ENCODE measurements at regions not wholly inside any gene's neighbourhood (a gene's known extent, or its start where the extent isn't known, plus 50 kb on each side); places are given as distances from the start of the nearest gene placed in this dataset.

DNA sequence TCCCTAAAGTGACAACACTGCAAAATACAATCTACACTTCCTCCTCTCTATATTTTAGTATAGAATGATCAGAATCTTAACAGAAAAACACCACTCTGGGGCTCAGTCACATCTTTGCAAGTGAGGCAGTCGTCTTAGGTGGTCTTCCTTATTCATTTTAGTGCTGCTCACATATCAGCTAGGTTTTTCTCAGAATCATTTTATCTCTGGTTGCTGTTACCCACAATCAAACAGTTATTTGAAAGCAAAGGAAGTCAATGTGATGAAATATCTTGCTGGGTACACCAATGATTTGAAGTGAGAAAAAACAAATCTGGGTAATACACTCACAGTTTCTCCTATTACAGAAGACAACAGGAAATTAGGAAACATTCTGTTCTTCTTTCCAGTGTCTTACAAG, 275.2 kb downstream of the DSEL start:
- peak overlapping the region in 6 of 8 donors; percentile 9 to 77 (median 36) for H3K4me3 Mint-ChIP-seq
- Histone ChIP-seq H3K4me3 (ENCODE audit: low read length in 2 of 2) (no peak overlapping the region), H3K27ac (ENCODE audit: low read depth, low read length) (no peak overlapping the region), H3K36me3 (ENCODE audit: insufficient read depth, low read length) (no peaks in the 10 kb centered on the region), H3K9me3 (ENCODE audit: control insufficient read depth in 1 of 2, low read length in 2 of 2) (no peaks in the 10 kb centered on the region), H3K4me1 (ENCODE audit: insufficient read depth, low read length) (peaks cover 19% of the 10 kb centered on the region), H3K27me3 (ENCODE audit: insufficient read depth, low read length) (no peaks in the 10 kb centered on the region)
- ChIA-PET POLR2A (ENCODE audit: partially characterized antibody) (no interaction called here), CTCF (ENCODE audit: partially characterized antibody) (no interaction called here)
- intact Hi-C loops (cut with micrococcal nuclease) = loop anchor here (10.0 kb wide), 1 partner anchor 274 kb away; the partner anchor contains the start of gene DSEL
- no peaks in the 10 kb centered on the region for H3K36me3 Mint-ChIP-seq
- peak overlapping the region in 2 of 7 donors; percentile 7 to 46 for H3K27ac Mint-ChIP-seq
- H3K4me1 Mint-ChIP-seq = peaks cover 17 to 37% (median 24%) of the 10 kb centered on the region in 4 donors
- DNase-seq = no peak
- peaks cover 0 to 5% (median 0%) of the 10 kb centered on the region in 8 donors for H3K9me3 Mint-ChIP-seq
- H3K27me3 Mint-ChIP-seq = no peaks in the 10 kb centered on the region

DNA sequence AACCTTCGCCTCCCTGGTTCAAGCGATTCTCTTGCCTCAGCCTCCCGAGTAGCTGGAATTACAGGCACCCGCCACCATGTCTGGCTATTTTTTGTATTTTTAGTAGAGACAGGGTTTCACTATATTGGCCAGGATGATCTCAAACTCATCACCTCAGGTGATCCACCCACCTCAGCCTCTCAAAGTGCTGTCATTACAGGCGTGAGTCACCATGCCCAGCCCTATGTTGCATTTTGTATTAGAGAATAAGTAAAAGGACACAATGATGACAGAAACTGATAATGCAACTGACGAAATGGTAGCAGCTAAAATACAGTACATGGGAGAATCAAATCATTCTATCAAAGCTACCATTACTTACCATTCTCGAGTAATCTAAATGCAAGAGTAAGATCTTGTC, 276.7 kb downstream of the DSEL start:
- Mint-ChIP-seq H3K36me3 (no peaks in the 10 kb centered on the region), H3K9me3 (peaks cover 0 to 5% (median 0%) of the 10 kb centered on the region in 8 donors), H3K27me3 (no peaks in the 10 kb centered on the region), H3K4me3 (no peak overlapping the region), H3K27ac (no peak overlapping the region), H3K4me1 (peaks cover 17 to 37% (median 24%) of the 10 kb centered on the region in 4 donors)
- POLR2A ChIA-PET (ENCODE audit: partially characterized antibody) = no interaction called here
- peaks cover 19% of the 10 kb centered on the region for H3K4me1 ChIP-seq (ENCODE audit: insufficient read depth, low read length)
- H3K4me3 ChIP-seq (ENCODE audit: low read length in 2 of 2) = no peak overlapping the region
- no peaks in the 10 kb centered on the region for H3K27me3 ChIP-seq (ENCODE audit: insufficient read depth, low read length)
- H3K36me3 ChIP-seq (ENCODE audit: insufficient read depth, low read length) = no peaks in the 10 kb centered on the region
- intact Hi-C loops (cut with micrococcal nuclease) = loop anchor here (10.0 kb wide), 1 partner anchor 275 kb away; the partner anchor contains the start of gene DSEL
- no peak overlapping the region for H3K27ac ChIP-seq (ENCODE audit: low read depth, low read length)
- DNase-seq = no peak
- no peaks in the 10 kb centered on the region for H3K9me3 ChIP-seq (ENCODE audit: control insufficient read depth in 1 of 2, low read length in 2 of 2)
- CTCF ChIA-PET (ENCODE audit: partially characterized antibody) = no interaction called here

GRCh38 chr18:67232991-67233390, 283.5 kb downstream of the DSEL start:
- Histone ChIP-seq H3K9me3 (ENCODE audit: control insufficient read depth in 1 of 2, low read length in 2 of 2) (no peaks in the 10 kb centered on the region), H3K27me3 (ENCODE audit: insufficient read depth, low read length) (no peaks in the 10 kb centered on the region), H3K27ac (ENCODE audit: low read depth, low read length) (no peak overlapping the region), H3K4me3 (ENCODE audit: low read length in 2 of 2) (no peak overlapping the region), H3K36me3 (ENCODE audit: insufficient read depth, low read length) (no peaks in the 10 kb centered on the region), H3K4me1 (ENCODE audit: insufficient read depth, low read length) (no peaks in the 10 kb centered on the region)
- POLR2A ChIA-PET (ENCODE audit: partially characterized antibody) = no interaction called here
- H3K4me3 Mint-ChIP-seq = no peak overlapping the region
- H3K4me1 Mint-ChIP-seq = no peaks in the 10 kb centered on the region
- CTCF ChIA-PET (ENCODE audit: partially characterized antibody) = no interaction called here
- H3K27ac Mint-ChIP-seq = no peak overlapping the region
- DNase-seq = no peak
- peaks cover 0 to 9% (median 2%) of the 10 kb centered on the region in 8 donors for H3K9me3 Mint-ChIP-seq
- intact Hi-C loops (cut with micrococcal nuclease) = no loop called here
- H3K36me3 Mint-ChIP-seq = no peaks in the 10 kb centered on the region
- H3K27me3 Mint-ChIP-seq = no peaks in the 10 kb centered on the region

GRCh38 chr18:67232406-67232805, 284.1 kb downstream of the DSEL start:
- H3K27ac Mint-ChIP-seq = no peak overlapping the region
- no peaks in the 10 kb centered on the region for H3K27me3 Mint-ChIP-seq
- intact Hi-C loops (cut with micrococcal nuclease) = no loop called here
- no peak for DNase-seq
- H3K4me3 Mint-ChIP-seq = no peak overlapping the region
- POLR2A ChIA-PET (ENCODE audit: partially characterized antibody) = no interaction called here
- Histone ChIP-seq H3K36me3 (ENCODE audit: insufficient read depth, low read length) (no peaks in the 10 kb centered on the region), H3K9me3 (ENCODE audit: control insufficient read depth in 1 of 2, low read length in 2 of 2) (no peaks in the 10 kb centered on the region), H3K27me3 (ENCODE audit: insufficient read depth, low read length) (no peaks in the 10 kb centered on the region), H3K4me3 (ENCODE audit: low read length in 2 of 2) (no peak overlapping the region), H3K27ac (ENCODE audit: low read depth, low read length) (no peak overlapping the region), H3K4me1 (ENCODE audit: insufficient read depth, low read length) (no peaks in the 10 kb centered on the region)
- peaks cover 0 to 9% (median 2%) of the 10 kb centered on the region in 8 donors for H3K9me3 Mint-ChIP-seq
- no peaks in the 10 kb centered on the region for H3K36me3 Mint-ChIP-seq
- CTCF ChIA-PET (ENCODE audit: partially characterized antibody) = no interaction called here
- no peaks in the 10 kb centered on the region for H3K4me1 Mint-ChIP-seq

- H3K36me3 ChIP-seq (ENCODE audit: insufficient read depth, low read length) = no peaks in the 10 kb centered on the region
- Mint-ChIP-seq H3K27me3 (peaks cover 0 to 2% of the 10 kb centered on the region in 2 donors), H3K9me3 (no peaks in the 10 kb centered on the region), H3K27ac (no peak overlapping the region), H3K4me1 (no peaks in the 10 kb centered on the region), H3K36me3 (no peaks in the 10 kb centered on the region), H3K4me3 (no peak overlapping the region)
- H3K4me3 ChIP-seq (ENCODE audit: low read length in 2 of 2) = no peak overlapping the region
- no peak for DNase-seq
- CTCF ChIA-PET (ENCODE audit: partially characterized antibody) = interaction anchor here (2.5 kb wide), 1 partner anchor 1437 kb away, joined by 12 read pairs; no protein-coding TSS in a partner anchor
- H3K27me3 ChIP-seq (ENCODE audit: insufficient read depth, low read length) = no peaks in the 10 kb centered on the region
- H3K4me1 ChIP-seq (ENCODE audit: insufficient read depth, low read length) = no peaks in the 10 kb centered on the region
- POLR2A ChIA-PET (ENCODE audit: partially characterized antibody) = no interaction called here
- no peak overlapping the region for H3K27ac ChIP-seq (ENCODE audit: low read depth, low read length)
- no peaks in the 10 kb centered on the region for H3K9me3 ChIP-seq (ENCODE audit: control insufficient read depth in 1 of 2, low read length in 2 of 2)
- intact Hi-C loops (cut with micrococcal nuclease) = no loop called here
Observed at GRCh38 chr18:67222887-67223286, 293.6 kb downstream of the DSEL start.

DNA sequence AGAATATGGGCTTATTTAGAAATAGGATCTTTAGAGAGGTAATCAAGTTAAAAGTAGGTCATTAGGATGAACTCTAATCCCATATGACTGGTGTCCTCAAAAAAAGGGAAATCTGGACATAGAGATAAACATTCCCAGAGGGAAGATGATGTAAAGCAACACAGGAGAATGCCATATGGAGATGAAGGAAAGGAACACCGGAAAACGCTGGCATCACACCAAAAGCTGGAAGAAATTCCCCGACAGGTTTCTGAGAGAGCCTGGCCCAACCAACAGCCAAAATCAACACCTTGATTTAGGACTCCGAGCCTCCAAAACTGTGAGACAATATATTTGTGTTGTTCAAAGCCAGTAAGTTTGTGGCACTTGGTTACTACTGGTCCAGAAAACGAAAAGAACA, 296.7 kb downstream of the DSEL start:
- ChIA-PET CTCF (ENCODE audit: partially characterized antibody) (interaction anchor here (1.9 kb wide), 1 partner anchor 1440 kb away, joined by 12 read pairs; no protein-coding TSS in a partner anchor), POLR2A (ENCODE audit: partially characterized antibody) (no interaction called here)
- no peaks in the 10 kb centered on the region for H3K36me3 ChIP-seq (ENCODE audit: insufficient read depth, low read length)
- H3K4me1 ChIP-seq (ENCODE audit: insufficient read depth, low read length) = no peaks in the 10 kb centered on the region
- Mint-ChIP-seq H3K27me3 (peaks cover 2 to 4% of the 10 kb centered on the region in 2 donors), H3K27ac (peak overlapping the region in 1 of 7 donors; percentile 17), H3K36me3 (no peaks in the 10 kb centered on the region), H3K9me3 (no peaks in the 10 kb centered on the region), H3K4me1 (no peaks in the 10 kb centered on the region), H3K4me3 (no peak overlapping the region)
- intact Hi-C loops (cut with micrococcal nuclease) = no loop called here
- no peaks in the 10 kb centered on the region for H3K27me3 ChIP-seq (ENCODE audit: insufficient read depth, low read length)
- H3K9me3 ChIP-seq (ENCODE audit: control insufficient read depth in 1 of 2, low read length in 2 of 2) = no peaks in the 10 kb centered on the region
- DNase-seq = no peak
- no peak overlapping the region for H3K27ac ChIP-seq (ENCODE audit: low read depth, low read length)
- no peak overlapping the region for H3K4me3 ChIP-seq (ENCODE audit: low read length in 2 of 2)

- Mint-ChIP-seq H3K27me3 (peaks cover 3 to 4% of the 10 kb centered on the region in 2 donors), H3K27ac (no peak overlapping the region), H3K4me3 (no peak overlapping the region), H3K36me3 (no peaks in the 10 kb centered on the region), H3K9me3 (no peaks in the 10 kb centered on the region), H3K4me1 (no peaks in the 10 kb centered on the region)
- ChIA-PET POLR2A (ENCODE audit: partially characterized antibody) (no interaction called here), CTCF (ENCODE audit: partially characterized antibody) (interaction anchor here (0.9 to 1.9 kb wide), 2 partner anchors 721 to 1441 kb away, joined by 3 to 12 read pairs; no protein-coding TSS in a partner anchor)
- Histone ChIP-seq H3K4me1 (ENCODE audit: insufficient read depth, low read length) (no peaks in the 10 kb centered on the region), H3K27ac (ENCODE audit: low read depth, low read length) (no peak overlapping the region), H3K9me3 (ENCODE audit: control insufficient read depth in 1 of 2, low read length in 2 of 2) (no peaks in the 10 kb centered on the region), H3K4me3 (ENCODE audit: low read length in 2 of 2) (no peak overlapping the region), H3K36me3 (ENCODE audit: insufficient read depth, low read length) (no peaks in the 10 kb centered on the region), H3K27me3 (ENCODE audit: insufficient read depth, low read length) (no peaks in the 10 kb centered on the region)
- DNase-seq = no peak
- intact Hi-C loops (cut with micrococcal nuclease) = no loop called here
Observed at GRCh38 chr18:67218556-67218955, 298.0 kb downstream of the DSEL start.
